Transverse colon (tissue), 4 donors: ENCODE measurements at regions not wholly inside any gene's neighbourhood (a gene's known extent, or its start where the extent isn't known, plus 50 kb on each side); places are given as distances from the start of the nearest gene placed in this dataset.

ENCODE experiments used
- DNase-seq: peaks from one replicate; pipeline ENCODE4 v3.0.0-alpha.2; 2019
- H3K27ac ChIP-seq, 4 donors: fragments of 200-600 bp; sonication (generic); 2 replicates each; pipeline ENCODE4 v1.5.1; 2016 to 2018; ENCODE audit warnings: inconsistent platforms in 4 of 4
- H3K27me3 ChIP-seq: fragments of 200-600 bp; sonication (generic); 2 replicates; pipeline ENCODE4 v1.5.1; 2017; ENCODE audit warnings: inconsistent platforms
- H3K36me3 ChIP-seq, 4 donors: fragments of 200-600 bp; sonication (generic); 2 replicates each; pipeline ENCODE4 v1.5.1; 2017 to 2019; ENCODE audit warnings: inconsistent platforms in 4 of 4
- H3K4me1 ChIP-seq, 4 donors: fragments of 200-600 bp; sonication (generic); 2 replicates each; pipeline ENCODE4 v1.5.1; 2017 to 2020; ENCODE audit warnings: inconsistent platforms in 4 of 4
- H3K4me3 ChIP-seq, 4 donors: fragments of 200-600 bp; sonication (generic); 1 replicate in 1 of 4; 2 replicates in 3 of 4; pipeline versions ENCODE4 v1.5.1 to v1.6.1; 2017 to 2019; ENCODE audit warnings: inconsistent platforms in 4 of 4
- H3K9me3 ChIP-seq, 2 donors: fragments of 200-600 bp; sonication (generic); 2 replicates each; pipeline ENCODE4 v1.5.1; 2017 to 2019; ENCODE audit warnings: inconsistent platforms in 2 of 2
- EP300 ChIP-seq: sonication (generic); formaldehyde crosslinking; IDR thresholded peaks from one replicate; pipeline ENCODE4 v1.6.1; 2017; ENCODE audit warnings: antibody characterized with exemption, low read depth
- POLR2A ChIP-seq: fragments of 450-650 bp; IDR thresholded peaks from one replicate; pipeline ENCODE4 v1.6.1; 2016; ENCODE audit warnings: antibody characterized with exemption, mild to moderate bottlenecking, moderate library complexity
- POLR2AphosphoS5 ChIP-seq, 3 donors: sonication (generic); formaldehyde crosslinking; IDR thresholded peaks; one replicate each; pipeline ENCODE4 v1.6.1; 2016; ENCODE audit warnings: antibody characterized with exemption in 3 of 3
- WGBS, 2 donors: methylation state at CpG; one replicate each; pipeline ENCODE4 v1.1.5; 2018; ENCODE audit warnings: low coverage in 1 of 2; 5-methylcytosine and 5-hydroxymethylcytosine counted together
- in situ Hi-C, 4 donors: fragments of 200-750 bp; cut with MboI; loops; one replicate each; pipeline versions ENCODE4 v1.15.0 to v1.15.1; 2017; ENCODE audit warnings: low sequenced_read_pairs in 3 of 4, low pct_ligation_motif_present in 1 of 4, low pct_unique_long_range_greater_than_20kb in 1 of 4
- intact Hi-C: fragments of 100-400 bp; cut with DNase I; formaldehyde crosslinking; loops from one replicate; pipeline ENCODE4 v1.15.1; 2023; ENCODE audit warnings: low total_unique reads
- TF ChIP-seq, protein P1 (sequence below), 5 experiments: fragments of 200-600 bp in 3 of 5; fragments of 450-650 bp in 2 of 5; sonication (generic) in 3 of 5; IDR thresholded peaks; 1 replicate in 2 of 5; 2 replicates in 3 of 5; pipeline ENCODE4 v1.5.1; 2016 to 2017; ENCODE audit warnings: antibody characterized with exemption in 5 of 5, inconsistent platforms in 3 of 5, mild to moderate bottlenecking in 2 of 5, moderate library complexity in 1 of 5

DNA sequence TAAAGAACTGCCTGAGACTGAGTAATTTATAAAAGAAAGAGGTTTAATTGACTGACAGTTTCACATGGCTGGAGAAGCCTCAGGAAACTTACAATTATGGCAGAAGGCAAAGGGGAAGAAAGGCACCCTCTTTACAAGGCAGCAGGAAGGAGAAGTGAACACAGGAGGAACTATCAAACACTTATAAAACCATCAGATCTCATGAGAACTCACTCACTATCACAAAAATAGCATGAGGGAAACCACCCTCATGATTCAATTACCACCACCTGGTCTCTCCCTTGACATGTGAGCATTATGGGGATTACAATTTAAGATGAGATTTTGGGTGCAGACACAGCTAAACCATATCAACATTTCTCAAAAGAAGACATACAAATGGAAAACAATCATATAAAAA, 266.3 kb downstream of the EPM2A start:
- intact Hi-C loops (no loop called here), in situ Hi-C loops (no loop called here)
- DNase-seq, result no peak
- H3K4me1 ChIP-seq, result no peaks in the 10 kb centered on the region
- no peak overlapping the region for H3K4me3 ChIP-seq
- H3K9me3 ChIP-seq, result no peaks in the 10 kb centered on the region
- no peak for TF ChIP-seq POLR2AphosphoS5 (IDR thresholded peaks at IDR 0.05)
- TF ChIP-seq POLR2A, result no peak
- no peak for TF ChIP-seq EP300
- TF ChIP-seq, protein P1, sequence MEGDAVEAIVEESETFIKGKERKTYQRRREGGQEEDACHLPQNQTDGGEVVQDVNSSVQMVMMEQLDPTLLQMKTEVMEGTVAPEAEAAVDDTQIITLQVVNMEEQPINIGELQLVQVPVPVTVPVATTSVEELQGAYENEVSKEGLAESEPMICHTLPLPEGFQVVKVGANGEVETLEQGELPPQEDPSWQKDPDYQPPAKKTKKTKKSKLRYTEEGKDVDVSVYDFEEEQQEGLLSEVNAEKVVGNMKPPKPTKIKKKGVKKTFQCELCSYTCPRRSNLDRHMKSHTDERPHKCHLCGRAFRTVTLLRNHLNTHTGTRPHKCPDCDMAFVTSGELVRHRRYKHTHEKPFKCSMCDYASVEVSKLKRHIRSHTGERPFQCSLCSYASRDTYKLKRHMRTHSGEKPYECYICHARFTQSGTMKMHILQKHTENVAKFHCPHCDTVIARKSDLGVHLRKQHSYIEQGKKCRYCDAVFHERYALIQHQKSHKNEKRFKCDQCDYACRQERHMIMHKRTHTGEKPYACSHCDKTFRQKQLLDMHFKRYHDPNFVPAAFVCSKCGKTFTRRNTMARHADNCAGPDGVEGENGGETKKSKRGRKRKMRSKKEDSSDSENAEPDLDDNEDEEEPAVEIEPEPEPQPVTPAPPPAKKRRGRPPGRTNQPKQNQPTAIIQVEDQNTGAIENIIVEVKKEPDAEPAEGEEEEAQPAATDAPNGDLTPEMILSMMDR (IDR thresholded peaks at IDR 0.05), result no peak
- no peak overlapping the region for H3K27ac ChIP-seq
- no peaks in the 10 kb centered on the region for H3K27me3 ChIP-seq
- H3K36me3 ChIP-seq, result no peaks in the 10 kb centered on the region

DNA sequence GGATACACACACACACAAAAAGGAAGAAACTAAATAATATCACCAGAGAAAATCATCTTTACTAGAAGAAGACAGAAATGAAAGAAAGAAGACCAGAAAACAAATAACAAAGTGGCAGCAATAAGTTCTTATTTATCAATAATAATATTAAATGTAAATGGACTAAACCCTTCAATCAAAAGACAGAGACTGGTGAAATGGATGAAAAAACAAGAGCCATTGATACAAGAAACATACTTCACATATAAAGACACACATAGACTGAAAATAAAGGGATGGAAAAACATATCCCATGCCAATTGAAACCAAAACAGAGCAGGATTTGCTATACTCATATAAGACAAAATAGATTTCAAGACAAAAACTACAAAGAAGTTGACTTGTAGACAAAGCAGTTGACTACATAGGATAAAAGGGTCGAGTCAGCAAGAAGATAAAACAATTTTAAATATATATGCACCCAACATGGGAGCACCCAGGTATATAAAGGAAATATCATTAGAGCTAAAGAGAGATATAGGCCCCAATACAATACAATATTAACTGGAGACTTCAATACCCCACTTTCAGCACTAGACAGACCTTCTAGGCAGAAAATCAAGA, 259.4 kb downstream of the EPM2A start:
- no peak overlapping the region for H3K27ac ChIP-seq
- intact Hi-C loops (no loop called here), in situ Hi-C loops (no loop called here)
- peaks cover 0 to 14% of the 10 kb centered on the region in 2 donors for H3K9me3 ChIP-seq
- WGBS, 2 donors, result 25 to 53% methylated on average over 1 of the region's 1 CpG
- no peak overlapping the region for H3K4me3 ChIP-seq
- no peaks in the 10 kb centered on the region for H3K27me3 ChIP-seq
- H3K4me1 ChIP-seq, result no peaks in the 10 kb centered on the region
- no peak for DNase-seq
- H3K36me3 ChIP-seq, result no peaks in the 10 kb centered on the region
- no peak for TF ChIP-seq EP300
- TF ChIP-seq POLR2A, result no peak
- TF ChIP-seq, protein P1 (IDR thresholded peaks at IDR 0.05), result no peak
- no peak for TF ChIP-seq POLR2AphosphoS5 (IDR thresholded peaks at IDR 0.05)

DNA sequence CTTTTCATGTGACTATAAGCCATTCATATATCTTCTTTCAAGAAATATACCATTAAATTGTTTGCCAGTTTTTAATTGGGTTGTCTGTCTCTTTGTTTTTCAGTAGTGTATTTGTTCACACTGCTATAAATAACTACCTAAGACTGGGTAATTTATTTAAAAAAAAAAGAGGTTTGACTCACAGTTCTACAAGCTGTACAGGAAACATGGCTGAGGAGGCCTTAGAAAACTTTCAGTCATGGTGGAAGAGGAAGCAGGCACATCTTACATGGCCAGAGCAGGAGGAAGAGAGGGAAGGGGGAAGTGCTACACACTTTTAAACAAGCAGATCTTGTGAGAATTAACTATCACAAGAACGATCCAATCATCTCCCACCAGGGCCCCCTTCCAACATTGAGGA, 255.3 kb downstream of the EPM2A start:
- no peaks in the 10 kb centered on the region for H3K27me3 ChIP-seq
- WGBS, 2 donors, result 78 to 82% methylated on average over 1 of the region's 1 CpG
- DNase-seq, result no peak
- no peak for TF ChIP-seq POLR2A
- H3K4me3 ChIP-seq, result no peak overlapping the region
- in situ Hi-C loops, result no loop called here
- peaks cover 0 to 14% of the 10 kb centered on the region in 2 donors for H3K9me3 ChIP-seq
- no peaks in the 10 kb centered on the region for H3K36me3 ChIP-seq
- intact Hi-C loops, result no loop called here
- no peak overlapping the region for H3K27ac ChIP-seq
- no peaks in the 10 kb centered on the region for H3K4me1 ChIP-seq

DNA sequence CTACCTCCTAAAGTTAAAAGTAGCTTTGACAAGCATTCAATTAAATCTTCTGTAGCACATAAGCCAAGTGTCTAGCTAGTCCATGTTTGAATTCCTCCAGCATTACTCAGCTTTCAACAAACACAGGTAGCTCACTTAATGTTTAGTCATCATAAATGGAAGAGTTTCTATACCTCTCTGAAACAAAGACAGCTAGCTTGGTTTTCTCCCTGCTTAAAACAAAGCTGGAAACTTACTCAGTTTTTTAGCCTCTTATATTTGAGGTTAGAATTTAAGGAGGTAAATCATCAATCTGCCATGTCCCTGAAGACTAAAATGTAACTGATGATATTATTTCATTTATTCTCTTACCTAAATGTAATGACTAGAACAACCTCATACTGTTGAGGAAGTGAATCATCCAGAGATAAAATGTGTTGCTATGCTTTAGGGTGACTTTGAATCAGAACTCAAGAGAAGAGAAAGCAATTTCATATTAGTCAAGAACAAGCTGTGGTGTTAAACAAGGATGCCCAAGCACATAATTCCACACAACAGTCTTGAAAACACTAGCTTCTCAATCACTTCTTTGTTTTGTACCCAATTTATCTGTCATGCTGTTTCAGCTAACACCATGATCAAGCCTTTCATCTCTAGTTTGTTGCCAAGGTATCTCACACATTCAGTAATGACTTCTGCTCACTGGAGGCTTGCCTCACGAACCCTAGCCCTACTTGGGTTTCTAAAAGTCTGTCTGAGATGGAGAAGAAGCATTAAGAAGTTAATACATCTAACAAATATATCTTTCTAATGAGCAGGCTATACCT, 251.9 kb downstream of the EPM2A start:
- in situ Hi-C loops (no loop called here), intact Hi-C loops (no loop called here)
- H3K4me1 ChIP-seq, result no peaks in the 10 kb centered on the region
- WGBS, 2 donors, result 44 to 57% methylated on average over 1 of the region's 1 CpG
- DNase-seq, result no peak
- H3K27me3 ChIP-seq, result no peaks in the 10 kb centered on the region
- no peak overlapping the region for H3K27ac ChIP-seq
- H3K36me3 ChIP-seq, result no peaks in the 10 kb centered on the region
- H3K9me3 ChIP-seq, result no peaks in the 10 kb centered on the region
- H3K4me3 ChIP-seq, result no peak overlapping the region
- no peak for TF ChIP-seq POLR2A
- TF ChIP-seq, protein P1 (IDR thresholded peaks at IDR 0.05), result no peak
- no peak for TF ChIP-seq POLR2AphosphoS5 (IDR thresholded peaks at IDR 0.05)
- TF ChIP-seq EP300, result no peak
